ENCODE measurements at regions not wholly inside any gene's neighbourhood (a gene's known extent, or its start where the extent isn't known, plus 50 kb on each side); places are given as distances from the start of the nearest gene placed in this dataset.

DNA sequence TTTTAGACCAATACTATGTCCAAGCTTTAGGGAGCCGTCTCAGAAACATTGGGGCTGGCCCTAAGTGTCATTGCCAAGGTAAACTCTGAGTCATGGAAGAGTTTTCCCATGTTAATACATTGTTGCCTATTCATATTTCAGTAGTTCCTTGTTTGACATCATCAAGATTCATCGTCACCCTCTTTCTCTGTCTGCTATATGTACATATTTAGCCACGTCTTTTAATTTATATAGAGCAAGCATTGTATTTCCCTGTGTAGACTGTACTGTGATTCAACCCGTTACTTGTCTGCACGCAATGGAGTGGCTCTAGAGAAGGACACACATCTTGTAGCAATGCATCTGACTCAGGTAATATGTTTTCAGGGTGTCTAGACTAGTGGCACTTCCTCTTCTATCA lies 217.9 kb upstream of the TPK1 start:
- Histone ChIP-seq H3K14ac (ENCODE audit: low read length) (no peak overlapping the region), H3K9me3 (ENCODE audit: insufficient read depth, low read depth, low read length) (no peaks in the 10 kb centered on the region), H2BK12ac (ENCODE audit: low read length) (no peak overlapping the region), H2BK5ac (ENCODE audit: low read depth, low read length, poor library complexity) (no peak overlapping the region), H4K12ac (ENCODE audit: low read depth, low read length) (no peak overlapping the region), H3K18ac (ENCODE audit: low read length) (no peak overlapping the region), H3K27me3 (ENCODE audit: insufficient read depth, low read length) (no peaks in the 10 kb centered on the region), H2AK5ac (ENCODE audit: low read length) (no peak overlapping the region), H3K79me2 (ENCODE audit: control insufficient read depth, insufficient read depth, low read length, poor library complexity) (no peaks in the 10 kb centered on the region), H3K4me3 (ENCODE audit: low read depth, low read length) (no peak overlapping the region), H2AFZ (ENCODE audit: insufficient read depth, low read length, poor library complexity) (no peak overlapping the region), H3K4me2 (ENCODE audit: low read length) (no peak overlapping the region), H4K8ac (ENCODE audit: low read depth, low read length) (no peak overlapping the region), H2BK120ac (ENCODE audit: insufficient read depth, low read length, poor library complexity) (no peak overlapping the region), H3K79me1 (ENCODE audit: low read length) (no peaks in the 10 kb centered on the region), H3K4ac (ENCODE audit: low read depth, low read length) (no peak overlapping the region), H3K23ac (ENCODE audit: low read length) (no peak overlapping the region), H3K36me3 (ENCODE audit: control insufficient read depth in 1 of 2, insufficient read depth in 2 of 2, low read length in 2 of 2) (no peaks in the 10 kb centered on the region), H3K4me1 (ENCODE audit: control insufficient read depth in 1 of 2, insufficient read depth in 2 of 2, low read length in 2 of 2) (no peaks in the 10 kb centered on the region), H4K91ac (ENCODE audit: low read depth, low read length) (no peak overlapping the region), H3K27ac (ENCODE audit: low read depth, low read length) (no peak overlapping the region), H3K9ac (ENCODE audit: low read length) (no peak overlapping the region)
- no CpG with 5 or more reads among the region's 5 CpGs for WGBS (ENCODE audit: extremely low coverage, insufficient coverage, insufficient read length)
- no peak for DNase-seq

GRCh38 chr7:145050415-145050814 lies 214.6 kb upstream of the TPK1 start:
- Histone ChIP-seq H3K27me3 (ENCODE audit: insufficient read depth, low read length) (no peaks in the 10 kb centered on the region), H2AK5ac (ENCODE audit: low read length) (no peak overlapping the region), H4K12ac (ENCODE audit: low read depth, low read length) (no peak overlapping the region), H4K91ac (ENCODE audit: low read depth, low read length) (no peak overlapping the region), H3K79me1 (ENCODE audit: low read length) (no peaks in the 10 kb centered on the region), H3K79me2 (ENCODE audit: control insufficient read depth, insufficient read depth, low read length, poor library complexity) (no peaks in the 10 kb centered on the region), H4K8ac (ENCODE audit: low read depth, low read length) (no peak overlapping the region), H2BK12ac (ENCODE audit: low read length) (no peak overlapping the region), H3K4ac (ENCODE audit: low read depth, low read length) (no peak overlapping the region), H3K18ac (ENCODE audit: low read length) (no peak overlapping the region), H3K23ac (ENCODE audit: low read length) (no peak overlapping the region), H3K4me2 (ENCODE audit: low read length) (no peak overlapping the region), H2BK5ac (ENCODE audit: low read depth, low read length, poor library complexity) (no peak overlapping the region), H3K9me3 (ENCODE audit: insufficient read depth, low read depth, low read length) (no peaks in the 10 kb centered on the region), H3K4me1 (ENCODE audit: control insufficient read depth in 1 of 2, insufficient read depth in 2 of 2, low read length in 2 of 2) (no peaks in the 10 kb centered on the region), H3K9ac (ENCODE audit: low read length) (no peak overlapping the region), H3K36me3 (ENCODE audit: control insufficient read depth in 1 of 2, insufficient read depth in 2 of 2, low read length in 2 of 2) (no peaks in the 10 kb centered on the region), H2AFZ (ENCODE audit: insufficient read depth, low read length, poor library complexity) (no peak overlapping the region), H3K27ac (ENCODE audit: low read depth, low read length) (no peak overlapping the region), H3K14ac (ENCODE audit: low read length) (no peak overlapping the region), H2BK120ac (ENCODE audit: insufficient read depth, low read length, poor library complexity) (no peak overlapping the region), H3K4me3 (ENCODE audit: low read depth, low read length) (no peak overlapping the region)
- no CpG with 5 or more reads among the region's 1 CpG for WGBS (ENCODE audit: extremely low coverage, insufficient coverage, insufficient read length)
- no peak for DNase-seq

- Histone ChIP-seq H4K8ac (ENCODE audit: low read depth, low read length) (no peak overlapping the region), H3K36me3 (ENCODE audit: control insufficient read depth in 1 of 2, insufficient read depth in 2 of 2, low read length in 2 of 2) (no peaks in the 10 kb centered on the region), H4K91ac (ENCODE audit: low read depth, low read length) (no peak overlapping the region), H3K23ac (ENCODE audit: low read length) (no peak overlapping the region), H2AFZ (ENCODE audit: insufficient read depth, low read length, poor library complexity) (no peak overlapping the region), H3K4me1 (ENCODE audit: control insufficient read depth in 1 of 2, insufficient read depth in 2 of 2, low read length in 2 of 2) (no peaks in the 10 kb centered on the region), H3K18ac (ENCODE audit: low read length) (no peak overlapping the region), H2BK120ac (ENCODE audit: insufficient read depth, low read length, poor library complexity) (no peak overlapping the region), H3K79me1 (ENCODE audit: low read length) (no peaks in the 10 kb centered on the region), H3K9me3 (ENCODE audit: insufficient read depth, low read depth, low read length) (no peaks in the 10 kb centered on the region), H3K4me3 (ENCODE audit: low read depth, low read length) (no peak overlapping the region), H3K4me2 (ENCODE audit: low read length) (no peak overlapping the region), H3K27ac (ENCODE audit: low read depth, low read length) (no peak overlapping the region), H4K12ac (ENCODE audit: low read depth, low read length) (no peak overlapping the region), H2BK5ac (ENCODE audit: low read depth, low read length, poor library complexity) (no peak overlapping the region), H3K4ac (ENCODE audit: low read depth, low read length) (no peak overlapping the region), H2BK12ac (ENCODE audit: low read length) (no peak overlapping the region), H3K14ac (ENCODE audit: low read length) (no peak overlapping the region), H3K9ac (ENCODE audit: low read length) (no peak overlapping the region), H3K27me3 (ENCODE audit: insufficient read depth, low read length) (no peaks in the 10 kb centered on the region), H2AK5ac (ENCODE audit: low read length) (no peak overlapping the region), H3K79me2 (ENCODE audit: control insufficient read depth, insufficient read depth, low read length, poor library complexity) (no peaks in the 10 kb centered on the region)
- no CpG with 5 or more reads among the region's 5 CpGs for WGBS (ENCODE audit: extremely low coverage, insufficient coverage, insufficient read length)
- DNase-seq, result peak in 1 of 2 donors; percentile 84
These were observed 201.0 kb upstream of the TPK1 start for GRCh38 chr7:145036604-145037405.

- no peak overlapping the region for H2BK5ac ChIP-seq (ENCODE audit: low read depth, low read length, poor library complexity)
- no peak overlapping the region for H3K23ac ChIP-seq (ENCODE audit: low read length)
- no peak overlapping the region for H3K4me2 ChIP-seq (ENCODE audit: low read length)
- no peak overlapping the region for H4K91ac ChIP-seq (ENCODE audit: low read depth, low read length)
- H3K4me1 ChIP-seq (ENCODE audit: control insufficient read depth in 1 of 2, insufficient read depth in 2 of 2, low read length in 2 of 2), result no peaks in the 10 kb centered on the region
- H3K79me1 ChIP-seq (ENCODE audit: low read length), result no peaks in the 10 kb centered on the region
- no CpG with 5 or more reads among the region's 5 CpGs for WGBS (ENCODE audit: extremely low coverage, insufficient coverage, insufficient read length)
- H3K27ac ChIP-seq (ENCODE audit: low read depth, low read length), result no peak overlapping the region
- no peak overlapping the region for H3K18ac ChIP-seq (ENCODE audit: low read length)
- no peak for DNase-seq
- no peak overlapping the region for H3K14ac ChIP-seq (ENCODE audit: low read length)
- no peak overlapping the region for H4K12ac ChIP-seq (ENCODE audit: low read depth, low read length)
- H4K8ac ChIP-seq (ENCODE audit: low read depth, low read length), result no peak overlapping the region
- no peak overlapping the region for H3K4me3 ChIP-seq (ENCODE audit: low read depth, low read length)
- H2BK12ac ChIP-seq (ENCODE audit: low read length), result no peak overlapping the region
- no peak overlapping the region for H2AK5ac ChIP-seq (ENCODE audit: low read length)
- H2AFZ ChIP-seq (ENCODE audit: insufficient read depth, low read length, poor library complexity), result no peak overlapping the region
- H3K4ac ChIP-seq (ENCODE audit: low read depth, low read length), result no peak overlapping the region
- no peaks in the 10 kb centered on the region for H3K27me3 ChIP-seq (ENCODE audit: insufficient read depth, low read length)
- no peak overlapping the region for H3K9ac ChIP-seq (ENCODE audit: low read length)
- no peaks in the 10 kb centered on the region for H3K79me2 ChIP-seq (ENCODE audit: control insufficient read depth, insufficient read depth, low read length, poor library complexity)
- H2BK120ac ChIP-seq (ENCODE audit: insufficient read depth, low read length, poor library complexity), result no peak overlapping the region
- H3K36me3 ChIP-seq (ENCODE audit: control insufficient read depth in 1 of 2, insufficient read depth in 2 of 2, low read length in 2 of 2), result no peaks in the 10 kb centered on the region
- H3K9me3 ChIP-seq (ENCODE audit: insufficient read depth, low read depth, low read length), result no peaks in the 10 kb centered on the region
These were observed 195.3 kb upstream of the TPK1 start for GRCh38 chr7:145031162-145031561.

All from trophoblast cell (in vitro differentiated cells and primary cell).